Activated naive CD4-positive, alpha-beta T cell treated with anti-CD3 and anti-CD28 coated beads, Interleukin-2, amount 50 U/mL, for 24 hours (primary cell): ENCODE measurements at regions not wholly inside any gene's neighbourhood (a gene's known extent, or its start where the extent isn't known, plus 50 kb on each side); places are given as distances from the start of the nearest gene placed in this dataset.

ENCODE experiments used
- H3K27ac Mint-ChIP-seq: one replicate; pipeline ENCODE4 v1.8.0; 2021; ENCODE audit warnings: mild to moderate bottlenecking, mixed read lengths
- H3K27me3 Mint-ChIP-seq: one replicate; pipeline ENCODE4 v1.8.0; 2021; ENCODE audit warnings: mixed read lengths
- H3K36me3 Mint-ChIP-seq: one replicate; pipeline ENCODE4 v1.8.0; 2021; ENCODE audit warnings: mixed read lengths
- H3K4me1 Mint-ChIP-seq: one replicate; pipeline ENCODE4 v1.8.0; 2021; ENCODE audit warnings: mixed read lengths
- H3K4me3 Mint-ChIP-seq: one replicate; pipeline ENCODE4 v1.8.0; 2021; ENCODE audit warnings: mild to moderate bottlenecking, mixed read lengths
- H3K9me3 Mint-ChIP-seq: one replicate; pipeline ENCODE4 v1.8.0; 2021; ENCODE audit warnings: mixed read lengths

- H3K36me3 Mint-ChIP-seq: no peaks in the 10 kb centered on the region
- H3K4me1 Mint-ChIP-seq: no peaks in the 10 kb centered on the region
- H3K4me3 Mint-ChIP-seq: no peak overlapping the region
- no peak overlapping the region for H3K27ac Mint-ChIP-seq
- no peaks in the 10 kb centered on the region for H3K27me3 Mint-ChIP-seq
- H3K9me3 Mint-ChIP-seq: no peaks in the 10 kb centered on the region
Measured at GRCh38 chr6:138012682-138013081, 94.5 kb downstream of the PERP start.

GRCh38 chr6:138013959-138014358 lies 93.3 kb downstream of the PERP start:
- H3K27me3 Mint-ChIP-seq: peaks cover 2% of the 10 kb centered on the region
- no peak overlapping the region for H3K27ac Mint-ChIP-seq
- no peaks in the 10 kb centered on the region for H3K4me1 Mint-ChIP-seq
- no peaks in the 10 kb centered on the region for H3K9me3 Mint-ChIP-seq
- no peak overlapping the region for H3K4me3 Mint-ChIP-seq
- H3K36me3 Mint-ChIP-seq: no peaks in the 10 kb centered on the region

GRCh38 chr6:138017166-138017757 lies 90.0 kb downstream of the PERP start:
- Mint-ChIP-seq H3K36me3 (no peaks in the 10 kb centered on the region), H3K27me3 (peaks cover 5% of the 10 kb centered on the region), H3K9me3 (no peaks in the 10 kb centered on the region), H3K4me3 (no peak overlapping the region), H3K27ac (no peak overlapping the region), H3K4me1 (no peaks in the 10 kb centered on the region)

- Mint-ChIP-seq H3K27me3 (peaks cover 5% of the 10 kb centered on the region), H3K36me3 (no peaks in the 10 kb centered on the region), H3K4me3 (no peak overlapping the region), H3K4me1 (no peaks in the 10 kb centered on the region), H3K9me3 (no peaks in the 10 kb centered on the region), H3K27ac (no peak overlapping the region)
Measured at GRCh38 chr6:138018297-138018696, 88.9 kb downstream of the PERP start.

- no peaks in the 10 kb centered on the region for H3K4me1 Mint-ChIP-seq
Measured at GRCh38 chr6:138025528-138025978, 81.7 kb downstream of the PERP start.

GRCh38 chr6:138026342-138026741 lies 80.9 kb downstream of the PERP start:
- Mint-ChIP-seq H3K4me1 (no peaks in the 10 kb centered on the region), H3K4me3 (no peak overlapping the region), H3K27ac (no peak overlapping the region), H3K36me3 (no peaks in the 10 kb centered on the region), H3K27me3 (peaks cover 15% of the 10 kb centered on the region), H3K9me3 (no peaks in the 10 kb centered on the region)

More at GRCh38 chr6:138025528-138025978, 81.7 kb downstream of the PERP start:
- Mint-ChIP-seq H3K9me3 (no peaks in the 10 kb centered on the region), H3K36me3 (no peaks in the 10 kb centered on the region), H3K4me3 (no peak overlapping the region), H3K27ac (no peak overlapping the region), H3K27me3 (peaks cover 16% of the 10 kb centered on the region)

- no peaks in the 10 kb centered on the region for H3K4me1 Mint-ChIP-seq
- H3K9me3 Mint-ChIP-seq: no peaks in the 10 kb centered on the region
- H3K27me3 Mint-ChIP-seq: peaks cover 13% of the 10 kb centered on the region
- no peak overlapping the region for H3K27ac Mint-ChIP-seq
- H3K4me3 Mint-ChIP-seq: no peak overlapping the region
- no peaks in the 10 kb centered on the region for H3K36me3 Mint-ChIP-seq
Measured at GRCh38 chr6:138028893-138029292, 78.3 kb downstream of the PERP start.

- Mint-ChIP-seq H3K27me3 (peaks cover 8% of the 10 kb centered on the region), H3K4me1 (no peaks in the 10 kb centered on the region), H3K9me3 (no peaks in the 10 kb centered on the region), H3K4me3 (no peak overlapping the region), H3K36me3 (no peaks in the 10 kb centered on the region), H3K27ac (no peak overlapping the region)
Measured at GRCh38 chr6:138030872-138031271, 76.3 kb downstream of the PERP start.

GRCh38 chr6:138031417-138031816 lies 75.8 kb downstream of the PERP start:
- Mint-ChIP-seq H3K27me3 (peaks cover 8% of the 10 kb centered on the region), H3K9me3 (no peaks in the 10 kb centered on the region), H3K36me3 (no peaks in the 10 kb centered on the region), H3K27ac (no peak overlapping the region), H3K4me3 (no peak overlapping the region), H3K4me1 (no peaks in the 10 kb centered on the region)

- Mint-ChIP-seq H3K9me3 (no peaks in the 10 kb centered on the region), H3K36me3 (no peaks in the 10 kb centered on the region), H3K4me3 (no peak overlapping the region), H3K27ac (no peak overlapping the region), H3K4me1 (no peaks in the 10 kb centered on the region), H3K27me3 (peaks cover 8% of the 10 kb centered on the region)
Measured at GRCh38 chr6:138031850-138032249, 75.4 kb downstream of the PERP start.

GRCh38 chr6:138032571-138032970 lies 74.6 kb downstream of the PERP start:
- H3K27ac Mint-ChIP-seq: no peak overlapping the region
- H3K36me3 Mint-ChIP-seq: no peaks in the 10 kb centered on the region
- H3K27me3 Mint-ChIP-seq: peaks cover 6% of the 10 kb centered on the region
- H3K4me1 Mint-ChIP-seq: no peaks in the 10 kb centered on the region
- no peaks in the 10 kb centered on the region for H3K9me3 Mint-ChIP-seq
- H3K4me3 Mint-ChIP-seq: no peak overlapping the region

GRCh38 chr6:138034229-138034628 lies 73.0 kb downstream of the PERP start:
- H3K36me3 Mint-ChIP-seq: no peaks in the 10 kb centered on the region
- no peak overlapping the region for H3K27ac Mint-ChIP-seq
- H3K27me3 Mint-ChIP-seq: no peaks in the 10 kb centered on the region

GRCh38 chr6:138035070-138035469 lies 72.1 kb downstream of the PERP start:
- H3K4me3 Mint-ChIP-seq: no peak overlapping the region

More at GRCh38 chr6:138034229-138034628, 73.0 kb downstream of the PERP start:
- Mint-ChIP-seq H3K4me3 (no peak overlapping the region), H3K4me1 (no peaks in the 10 kb centered on the region), H3K9me3 (no peaks in the 10 kb centered on the region)

GRCh38 chr6:138036111-138036510 lies 71.1 kb downstream of the PERP start:
- H3K9me3 Mint-ChIP-seq: no peaks in the 10 kb centered on the region
- no peak overlapping the region for H3K27ac Mint-ChIP-seq
- H3K36me3 Mint-ChIP-seq: no peaks in the 10 kb centered on the region
- no peaks in the 10 kb centered on the region for H3K4me1 Mint-ChIP-seq
- no peak overlapping the region for H3K4me3 Mint-ChIP-seq
- peaks cover 4% of the 10 kb centered on the region for H3K27me3 Mint-ChIP-seq

More at GRCh38 chr6:138035070-138035469, 72.1 kb downstream of the PERP start:
- Mint-ChIP-seq H3K27ac (no peak overlapping the region), H3K4me1 (no peaks in the 10 kb centered on the region), H3K27me3 (no peaks in the 10 kb centered on the region), H3K9me3 (no peaks in the 10 kb centered on the region), H3K36me3 (no peaks in the 10 kb centered on the region)

GRCh38 chr6:138037009-138037504 lies 70.2 kb downstream of the PERP start:
- no peak overlapping the region for H3K4me3 Mint-ChIP-seq

GRCh38 chr6:138038142-138038870 lies 68.9 kb downstream of the PERP start:
- no peaks in the 10 kb centered on the region for H3K9me3 Mint-ChIP-seq

More at GRCh38 chr6:138037009-138037504, 70.2 kb downstream of the PERP start:
- Mint-ChIP-seq H3K27ac (no peak overlapping the region), H3K36me3 (no peaks in the 10 kb centered on the region), H3K4me1 (no peaks in the 10 kb centered on the region), H3K27me3 (peaks cover 4% of the 10 kb centered on the region), H3K9me3 (no peaks in the 10 kb centered on the region)

More at GRCh38 chr6:138038142-138038870, 68.9 kb downstream of the PERP start:
- no peaks in the 10 kb centered on the region for H3K4me1 Mint-ChIP-seq
- no peak overlapping the region for H3K4me3 Mint-ChIP-seq
- no peak overlapping the region for H3K27ac Mint-ChIP-seq
- peaks cover 4% of the 10 kb centered on the region for H3K27me3 Mint-ChIP-seq
- no peaks in the 10 kb centered on the region for H3K36me3 Mint-ChIP-seq
